Duodenal mucosa (tissue), 2 donors: ENCODE measurements at regions not wholly inside any gene's neighbourhood (a gene's known extent, or its start where the extent isn't known, plus 50 kb on each side); places are given as distances from the start of the nearest gene placed in this dataset.

Source experiments
- H3K27ac ChIP-seq: one replicate; pipeline ENCODE4 v1.7.0; 2013; ENCODE audit warnings: low read depth, low read length
- H3K27me3 ChIP-seq, 2 donors: one replicate each; pipeline ENCODE4 v1.7.0; 2013; ENCODE audit warnings: low read length in 2 of 2, control low read depth in 1 of 2; ENCODE audit not compliant: insufficient read depth in 2 of 2, control insufficient read depth in 1 of 2
- H3K36me3 ChIP-seq, 2 donors: one replicate each; pipeline ENCODE4 v1.7.0; 2013; ENCODE audit warnings: low read length in 2 of 2, control low read depth in 1 of 2; ENCODE audit not compliant: insufficient read depth in 2 of 2, control insufficient read depth in 1 of 2
- H3K4me1 ChIP-seq, 2 donors: one replicate each; pipeline ENCODE4 v1.7.0; 2013; ENCODE audit warnings: low read length in 2 of 2, control low read depth in 1 of 2; ENCODE audit not compliant: insufficient read depth in 2 of 2, control insufficient read depth in 1 of 2
- H3K4me3 ChIP-seq, 2 donors: one replicate each; pipeline ENCODE4 v1.7.0; 2013; ENCODE audit warnings: low read length in 2 of 2, low read depth in 1 of 2
- H3K9ac ChIP-seq, 2 donors: one replicate each; pipeline ENCODE4 v1.7.0; 2013; ENCODE audit warnings: low read length in 2 of 2, low read depth in 1 of 2
- H3K9me3 ChIP-seq, 2 donors: one replicate each; pipeline ENCODE4 v1.7.0; 2013; ENCODE audit warnings: low read length in 2 of 2, control low read depth in 1 of 2; ENCODE audit not compliant: control insufficient read depth in 1 of 2

GRCh38 chr1:172909606-172910326 lies 141.0 kb downstream of the TNFSF18 start:
- Histone ChIP-seq H3K27ac (no peak overlapping the region), H3K27me3 (no peaks in the 10 kb centered on the region), H3K36me3 (no peaks in the 10 kb centered on the region), H3K9ac (no peak overlapping the region), H3K4me1 (peaks cover 6 to 9% of the 10 kb centered on the region in 2 donors), H3K4me3 (no peak overlapping the region), H3K9me3 (peaks cover 10 to 11% of the 10 kb centered on the region in 2 donors)

- Histone ChIP-seq H3K36me3 (no peaks in the 10 kb centered on the region), H3K4me1 (no peaks in the 10 kb centered on the region), H3K4me3 (no peak overlapping the region), H3K27ac (no peak overlapping the region), H3K27me3 (no peaks in the 10 kb centered on the region), H3K9ac (no peak overlapping the region), H3K9me3 (peaks cover 10 to 11% of the 10 kb centered on the region in 2 donors)
Measured at GRCh38 chr1:172912765-172913260, 137.9 kb downstream of the TNFSF18 start.

- no peaks in the 10 kb centered on the region for H3K27me3 ChIP-seq
- H3K9ac ChIP-seq = no peak overlapping the region
- H3K9me3 ChIP-seq = peaks cover 10 to 11% of the 10 kb centered on the region in 2 donors
- H3K4me1 ChIP-seq = no peaks in the 10 kb centered on the region
- H3K27ac ChIP-seq = no peak overlapping the region
- no peaks in the 10 kb centered on the region for H3K36me3 ChIP-seq
- H3K4me3 ChIP-seq = no peak overlapping the region
Measured at GRCh38 chr1:172914501-172915144, 136.1 kb downstream of the TNFSF18 start.

GRCh38 chr1:172915271-172915670 lies 135.5 kb downstream of the TNFSF18 start:
- Histone ChIP-seq H3K9ac (no peak overlapping the region), H3K27ac (no peak overlapping the region), H3K4me3 (no peak overlapping the region), H3K36me3 (no peaks in the 10 kb centered on the region), H3K4me1 (no peaks in the 10 kb centered on the region), H3K27me3 (no peaks in the 10 kb centered on the region), H3K9me3 (peaks cover 10 to 11% of the 10 kb centered on the region in 2 donors)

- no peak overlapping the region for H3K4me3 ChIP-seq
- no peaks in the 10 kb centered on the region for H3K27me3 ChIP-seq
- no peaks in the 10 kb centered on the region for H3K4me1 ChIP-seq
- H3K9me3 ChIP-seq = peaks cover 10 to 11% of the 10 kb centered on the region in 2 donors
- no peak overlapping the region for H3K9ac ChIP-seq
- no peaks in the 10 kb centered on the region for H3K36me3 ChIP-seq
- no peak overlapping the region for H3K27ac ChIP-seq
Measured at GRCh38 chr1:172916116-172916515, 134.6 kb downstream of the TNFSF18 start.

GRCh38 chr1:172917972-172918371 lies 132.8 kb downstream of the TNFSF18 start:
- Histone ChIP-seq H3K4me1 (no peaks in the 10 kb centered on the region), H3K9ac (no peak overlapping the region)

GRCh38 chr1:172918478-172918877 lies 132.3 kb downstream of the TNFSF18 start:
- Histone ChIP-seq H3K27me3 (no peaks in the 10 kb centered on the region), H3K9me3 (peaks cover 1 to 4% of the 10 kb centered on the region in 2 donors), H3K4me1 (no peaks in the 10 kb centered on the region), H3K4me3 (no peak overlapping the region), H3K36me3 (no peaks in the 10 kb centered on the region), H3K9ac (no peak overlapping the region), H3K27ac (no peak overlapping the region)

More at GRCh38 chr1:172917972-172918371, 132.8 kb downstream of the TNFSF18 start:
- Histone ChIP-seq H3K9me3 (peaks cover 6% of the 10 kb centered on the region in 2 donors), H3K36me3 (no peaks in the 10 kb centered on the region), H3K27me3 (no peaks in the 10 kb centered on the region), H3K27ac (no peak overlapping the region), H3K4me3 (no peak overlapping the region)

- no peak overlapping the region for H3K27ac ChIP-seq
- H3K9me3 ChIP-seq = no peaks in the 10 kb centered on the region
- H3K9ac ChIP-seq = no peak overlapping the region
- no peaks in the 10 kb centered on the region for H3K27me3 ChIP-seq
- no peaks in the 10 kb centered on the region for H3K36me3 ChIP-seq
- H3K4me3 ChIP-seq = no peak overlapping the region
- no peaks in the 10 kb centered on the region for H3K4me1 ChIP-seq
Measured at GRCh38 chr1:172926070-172926469, 124.7 kb downstream of the TNFSF18 start.

- no peak overlapping the region for H3K4me3 ChIP-seq
- no peaks in the 10 kb centered on the region for H3K36me3 ChIP-seq
- H3K27me3 ChIP-seq = no peaks in the 10 kb centered on the region
- no peaks in the 10 kb centered on the region for H3K9me3 ChIP-seq
- no peak overlapping the region for H3K9ac ChIP-seq
- H3K27ac ChIP-seq = no peak overlapping the region
- peaks cover 0 to 4% of the 10 kb centered on the region in 2 donors for H3K4me1 ChIP-seq
Measured at GRCh38 chr1:172928412-172928811, 122.3 kb downstream of the TNFSF18 start.

- Histone ChIP-seq H3K4me1 (peaks cover 0 to 4% of the 10 kb centered on the region in 2 donors), H3K27ac (no peak overlapping the region), H3K9ac (no peak overlapping the region), H3K4me3 (no peak overlapping the region), H3K9me3 (no peaks in the 10 kb centered on the region), H3K36me3 (no peaks in the 10 kb centered on the region), H3K27me3 (no peaks in the 10 kb centered on the region)
Measured at GRCh38 chr1:172929006-172929405, 121.7 kb downstream of the TNFSF18 start.
